ENCODE measurements at regions not wholly inside any gene's neighbourhood (a gene's known extent, or its start where the extent isn't known, plus 50 kb on each side); places are given as distances from the start of the nearest gene placed in this dataset.

DNA sequence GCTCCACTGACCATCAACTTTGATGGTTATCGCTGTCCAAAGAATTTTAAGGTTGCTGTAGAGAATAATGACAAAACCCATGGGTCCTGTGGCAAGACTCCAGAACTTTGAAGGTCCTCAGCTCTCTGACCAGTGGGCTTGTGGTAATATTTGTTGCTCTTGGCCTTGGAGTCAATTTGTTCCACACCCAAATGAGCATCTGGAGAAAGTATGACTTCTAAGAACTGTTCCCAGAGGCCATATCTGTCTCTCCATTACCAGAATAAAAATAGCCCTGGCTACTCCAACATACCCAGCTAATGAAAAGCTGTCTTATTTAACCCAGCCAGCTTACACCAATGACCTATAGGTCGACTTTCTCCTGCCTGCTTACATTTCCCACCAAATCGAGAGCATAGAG is 466.4 kb downstream of the MEIS1 start:
- Histone ChIP-seq H3K27ac (ENCODE audit: low read depth, low read length) (no peak overlapping the region), H3K27me3 (ENCODE audit: insufficient read depth, low read length) (no peaks in the 10 kb centered on the region), H3K36me3 (ENCODE audit: insufficient read depth, low read length) (no peaks in the 10 kb centered on the region), H3K4me1 (ENCODE audit: control insufficient read depth, insufficient read depth, low read length, unreplicated experiment) (peaks cover 14% of the 10 kb centered on the region), H3K4me3 (ENCODE audit: low read depth, low read length) (no peak overlapping the region), H2AFZ (ENCODE audit: low read length, unreplicated experiment) (no peak overlapping the region), H3K79me2 (ENCODE audit: control insufficient read depth, insufficient read depth, low read length, unreplicated experiment) (no peaks in the 10 kb centered on the region)

DNA sequence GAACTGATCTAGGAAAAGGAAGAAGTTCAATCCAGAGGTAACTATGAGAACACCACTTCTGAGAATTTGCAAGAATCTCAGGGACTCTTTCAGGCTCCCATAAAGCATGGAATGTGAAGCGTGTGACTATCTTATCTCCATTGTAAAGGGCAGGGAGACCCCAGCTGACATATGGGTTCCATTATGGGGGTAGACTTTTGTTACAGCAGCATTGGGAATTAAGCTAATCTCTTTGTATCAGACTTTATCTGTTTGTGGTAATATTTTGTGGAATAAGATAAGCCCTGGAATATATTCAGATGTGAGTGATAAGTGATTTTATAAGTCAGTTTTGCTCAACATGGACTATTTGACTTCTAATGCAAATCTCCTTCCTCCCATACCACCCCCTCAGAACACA is 468.3 kb downstream of the MEIS1 start:
- H3K4me1 ChIP-seq (ENCODE audit: control insufficient read depth, insufficient read depth, low read length, unreplicated experiment), result peaks cover under 1% of the 10 kb centered on the region
- no peak overlapping the region for H3K4me3 ChIP-seq (ENCODE audit: low read depth, low read length)
- no peak overlapping the region for H3K27ac ChIP-seq (ENCODE audit: low read depth, low read length)
- no peaks in the 10 kb centered on the region for H3K27me3 ChIP-seq (ENCODE audit: insufficient read depth, low read length)
- no peaks in the 10 kb centered on the region for H3K36me3 ChIP-seq (ENCODE audit: insufficient read depth, low read length)
- no peaks in the 10 kb centered on the region for H3K79me2 ChIP-seq (ENCODE audit: control insufficient read depth, insufficient read depth, low read length, unreplicated experiment)
- no peak overlapping the region for H2AFZ ChIP-seq (ENCODE audit: low read length, unreplicated experiment)

DNA sequence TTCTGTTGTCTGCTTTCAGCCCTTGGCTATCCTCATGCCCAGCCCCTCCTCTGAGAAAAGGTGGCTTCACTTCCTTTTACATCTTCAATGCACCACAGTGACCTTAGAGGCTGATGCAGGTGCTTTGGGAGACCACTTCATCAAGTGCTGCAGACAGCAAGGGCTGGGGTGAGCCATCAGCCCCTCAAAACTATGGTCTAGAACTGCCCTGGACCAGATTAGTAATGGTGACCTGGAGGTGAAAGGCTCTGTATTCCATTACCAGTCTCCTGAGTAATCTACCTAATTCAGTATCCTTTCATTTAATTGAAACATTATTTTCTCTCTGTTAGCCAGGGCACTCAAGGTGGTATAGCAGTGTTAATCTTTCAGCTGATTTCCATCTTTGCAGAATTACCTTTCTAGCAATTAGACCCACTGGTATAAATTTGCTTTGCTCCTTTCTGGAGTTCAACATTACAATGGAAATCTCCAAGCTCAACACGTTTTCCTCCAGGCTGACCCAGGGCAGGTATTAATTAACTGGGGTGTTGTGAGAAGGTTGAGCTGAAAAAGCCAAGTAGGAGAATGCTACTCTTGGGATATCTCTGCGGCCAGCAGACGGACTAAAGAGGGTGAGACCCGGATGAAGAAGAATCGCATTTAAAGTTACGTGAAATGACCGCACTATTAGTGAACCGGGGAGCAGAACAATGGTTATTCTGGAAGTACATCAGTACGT is 469.0 kb downstream of the MEIS1 start:
- Histone ChIP-seq H2AFZ (ENCODE audit: low read length, unreplicated experiment) (no peak overlapping the region), H3K27ac (ENCODE audit: low read depth, low read length) (no peak overlapping the region), H3K36me3 (ENCODE audit: insufficient read depth, low read length) (no peaks in the 10 kb centered on the region), H3K4me3 (ENCODE audit: low read depth, low read length) (no peak overlapping the region), H3K27me3 (ENCODE audit: insufficient read depth, low read length) (no peaks in the 10 kb centered on the region), H3K79me2 (ENCODE audit: control insufficient read depth, insufficient read depth, low read length, unreplicated experiment) (no peaks in the 10 kb centered on the region), H3K4me1 (ENCODE audit: control insufficient read depth, insufficient read depth, low read length, unreplicated experiment) (no peaks in the 10 kb centered on the region)

DNA sequence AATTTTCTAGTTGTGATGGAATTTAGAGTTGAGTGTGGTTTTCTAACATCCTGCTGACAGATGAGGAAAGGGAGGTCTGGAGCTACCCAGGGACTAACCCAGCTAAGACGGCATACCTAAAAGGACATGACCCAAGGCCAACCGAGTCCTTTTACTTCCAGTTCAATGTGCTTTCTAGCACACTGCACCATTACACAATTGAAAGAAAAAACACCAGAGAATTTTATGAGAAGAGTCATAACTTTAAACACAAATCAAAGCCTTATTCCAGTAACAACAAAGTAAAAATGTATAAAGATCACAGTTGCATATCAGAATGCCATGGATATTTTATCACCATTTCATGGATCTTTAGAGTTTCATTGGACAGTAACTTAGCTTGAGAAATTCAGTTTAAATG is 480.3 kb downstream of the MEIS1 start:
- Histone ChIP-seq H3K4me1 (ENCODE audit: control insufficient read depth, insufficient read depth, low read length, unreplicated experiment) (no peaks in the 10 kb centered on the region), H3K27ac (ENCODE audit: low read depth, low read length) (no peak overlapping the region), H3K79me2 (ENCODE audit: control insufficient read depth, insufficient read depth, low read length, unreplicated experiment) (no peaks in the 10 kb centered on the region), H3K36me3 (ENCODE audit: insufficient read depth, low read length) (no peaks in the 10 kb centered on the region), H3K27me3 (ENCODE audit: insufficient read depth, low read length) (no peaks in the 10 kb centered on the region), H3K4me3 (ENCODE audit: low read depth, low read length) (no peak overlapping the region), H2AFZ (ENCODE audit: low read length, unreplicated experiment) (peak overlapping the region; percentile 32)

DNA sequence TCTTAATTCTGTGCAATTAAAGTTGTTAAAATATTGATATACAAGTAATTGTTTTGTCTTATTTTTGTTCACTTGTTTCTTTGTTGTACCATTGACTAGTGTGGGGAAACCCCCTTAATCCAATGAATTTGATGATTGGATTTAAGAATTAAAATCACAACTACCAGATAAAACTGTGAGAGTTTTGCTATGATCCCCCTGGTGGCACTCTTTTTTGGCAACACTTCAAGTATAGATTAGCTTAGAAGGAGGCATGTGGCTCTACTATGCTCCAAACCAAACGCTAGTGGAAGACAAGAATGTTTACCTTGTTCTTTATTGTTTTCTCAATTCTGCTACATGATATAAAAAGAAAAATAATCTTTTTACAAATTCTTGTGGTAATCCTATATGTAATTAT is 477.8 kb upstream of the ETAA1 start:
- H3K4me1 ChIP-seq (ENCODE audit: control insufficient read depth, insufficient read depth, low read length, unreplicated experiment), result peaks cover under 1% of the 10 kb centered on the region
- no peaks in the 10 kb centered on the region for H3K36me3 ChIP-seq (ENCODE audit: insufficient read depth, low read length)
- H3K27me3 ChIP-seq (ENCODE audit: insufficient read depth, low read length), result no peaks in the 10 kb centered on the region
- H3K27ac ChIP-seq (ENCODE audit: low read depth, low read length), result no peak overlapping the region
- no peaks in the 10 kb centered on the region for H3K79me2 ChIP-seq (ENCODE audit: control insufficient read depth, insufficient read depth, low read length, unreplicated experiment)
- H3K4me3 ChIP-seq (ENCODE audit: low read depth, low read length), result no peak overlapping the region
- H2AFZ ChIP-seq (ENCODE audit: low read length, unreplicated experiment), result no peak overlapping the region

DNA sequence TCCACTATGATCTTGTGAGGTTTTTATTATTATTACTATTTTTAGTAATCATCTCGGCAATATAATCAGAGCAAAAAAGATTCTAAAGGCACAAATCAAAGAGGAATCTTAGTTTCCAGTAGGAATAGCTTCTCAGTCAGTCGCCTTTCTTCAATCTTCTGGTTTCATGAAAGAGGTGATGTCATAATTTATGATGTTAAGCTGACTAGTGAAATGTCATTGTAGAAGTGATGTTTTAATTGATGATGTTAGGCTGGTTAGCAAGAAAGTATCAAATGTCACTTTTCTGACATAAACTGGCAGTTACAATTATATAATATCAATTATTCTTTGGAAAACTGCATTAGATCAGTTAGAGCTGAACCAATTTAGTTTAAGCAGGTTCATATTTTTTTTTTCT is 476.7 kb upstream of the ETAA1 start:
- no peaks in the 10 kb centered on the region for H3K79me2 ChIP-seq (ENCODE audit: control insufficient read depth, insufficient read depth, low read length, unreplicated experiment)
- no peak overlapping the region for H3K4me3 ChIP-seq (ENCODE audit: low read depth, low read length)
- H3K36me3 ChIP-seq (ENCODE audit: insufficient read depth, low read length), result no peaks in the 10 kb centered on the region
- no peaks in the 10 kb centered on the region for H3K27me3 ChIP-seq (ENCODE audit: insufficient read depth, low read length)
- no peak overlapping the region for H2AFZ ChIP-seq (ENCODE audit: low read length, unreplicated experiment)
- peaks cover 12% of the 10 kb centered on the region for H3K4me1 ChIP-seq (ENCODE audit: control insufficient read depth, insufficient read depth, low read length, unreplicated experiment)
- no peak overlapping the region for H3K27ac ChIP-seq (ENCODE audit: low read depth, low read length)

DNA sequence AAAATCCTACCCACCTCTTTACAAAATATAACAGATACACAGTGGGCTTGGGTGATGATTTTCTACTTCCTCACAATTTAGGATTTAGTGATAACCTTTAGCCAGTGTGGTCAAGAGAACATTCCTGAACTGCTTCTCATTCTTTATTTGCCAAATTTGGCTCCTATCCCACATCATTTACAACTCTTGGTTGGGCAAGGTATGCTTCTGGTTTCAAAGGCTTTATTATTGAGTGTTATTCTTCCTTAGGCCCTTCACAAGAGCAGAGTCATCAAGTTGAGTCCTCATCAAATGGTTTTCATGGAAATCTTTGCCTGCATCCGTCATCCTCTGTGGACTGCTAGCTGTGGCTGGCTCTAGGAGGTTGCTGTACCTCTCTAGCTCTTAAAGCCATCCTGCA is 472.0 kb upstream of the ETAA1 start:
- H3K79me2 ChIP-seq (ENCODE audit: control insufficient read depth, insufficient read depth, low read length, unreplicated experiment), result no peaks in the 10 kb centered on the region
- H3K27me3 ChIP-seq (ENCODE audit: insufficient read depth, low read length), result no peaks in the 10 kb centered on the region
- no peaks in the 10 kb centered on the region for H3K36me3 ChIP-seq (ENCODE audit: insufficient read depth, low read length)
- no peak overlapping the region for H3K4me3 ChIP-seq (ENCODE audit: low read depth, low read length)
- peaks cover 12% of the 10 kb centered on the region for H3K4me1 ChIP-seq (ENCODE audit: control insufficient read depth, insufficient read depth, low read length, unreplicated experiment)
- no peak overlapping the region for H2AFZ ChIP-seq (ENCODE audit: low read length, unreplicated experiment)
- H3K27ac ChIP-seq (ENCODE audit: low read depth, low read length), result no peak overlapping the region

DNA sequence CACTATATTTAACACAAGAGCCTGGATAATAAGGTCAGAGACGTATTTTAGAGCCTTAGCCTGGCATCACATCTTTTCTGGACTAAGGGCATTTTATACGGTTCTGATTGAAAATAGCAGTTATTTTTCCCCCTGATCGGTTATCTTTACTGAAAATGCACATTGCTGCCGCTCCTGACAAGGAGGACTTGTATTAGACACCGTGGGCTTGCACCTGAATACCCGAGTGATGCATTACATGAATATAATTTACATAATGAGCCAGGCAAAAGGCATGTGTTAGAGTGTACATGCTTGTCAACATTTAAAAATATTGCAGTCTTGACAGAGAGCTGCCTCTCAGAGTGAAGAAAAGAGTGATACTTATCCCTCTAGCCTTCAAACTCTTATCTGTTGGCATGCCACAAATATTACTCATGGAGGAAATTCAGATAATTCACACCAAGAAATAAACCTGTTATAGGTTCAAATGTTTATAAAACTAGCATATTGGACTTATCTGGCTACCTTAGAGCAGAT is 470.5 kb upstream of the ETAA1 start:
- H3K27me3 ChIP-seq (ENCODE audit: insufficient read depth, low read length), result no peaks in the 10 kb centered on the region
- H3K4me1 ChIP-seq (ENCODE audit: control insufficient read depth, insufficient read depth, low read length, unreplicated experiment), result peaks cover 12% of the 10 kb centered on the region
- no peaks in the 10 kb centered on the region for H3K79me2 ChIP-seq (ENCODE audit: control insufficient read depth, insufficient read depth, low read length, unreplicated experiment)
- no peak overlapping the region for H3K4me3 ChIP-seq (ENCODE audit: low read depth, low read length)
- H3K27ac ChIP-seq (ENCODE audit: low read depth, low read length), result no peak overlapping the region
- no peak overlapping the region for H2AFZ ChIP-seq (ENCODE audit: low read length, unreplicated experiment)
- no peaks in the 10 kb centered on the region for H3K36me3 ChIP-seq (ENCODE audit: insufficient read depth, low read length)

DNA sequence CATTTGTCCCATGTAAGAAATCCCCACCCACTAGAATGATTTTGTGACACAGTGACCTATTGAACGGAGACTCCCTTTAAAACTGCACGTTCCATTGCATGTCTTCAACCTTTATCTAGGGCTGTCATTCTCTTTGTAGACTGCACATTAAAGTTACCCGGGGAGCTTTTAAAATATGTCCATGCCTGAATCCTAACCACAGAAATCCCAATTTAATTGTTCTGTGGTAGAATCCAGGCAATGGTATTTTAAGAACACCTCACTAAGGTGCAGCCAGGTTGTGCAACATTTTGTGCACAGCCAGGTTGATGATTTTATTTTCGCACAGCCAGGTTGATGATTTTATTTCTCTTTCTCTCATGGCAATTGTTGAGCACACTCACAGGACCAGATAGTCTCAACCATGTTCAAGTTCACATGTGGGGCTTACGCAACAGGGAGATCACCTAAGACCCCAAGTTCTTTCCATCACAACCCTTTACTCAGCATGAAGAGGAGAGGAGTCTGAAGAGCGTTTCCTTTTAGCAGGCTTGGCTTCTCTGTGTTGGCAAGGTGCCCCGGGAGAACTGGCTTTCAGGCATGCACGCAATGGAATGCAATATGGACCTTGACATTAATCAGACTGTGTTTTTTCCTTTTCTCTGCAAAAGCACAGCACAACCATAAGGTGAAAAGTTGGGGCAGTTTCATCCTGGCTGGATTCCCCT is 467.3 kb upstream of the ETAA1 start:
- Histone ChIP-seq H3K27me3 (ENCODE audit: insufficient read depth, low read length) (no peaks in the 10 kb centered on the region), H3K4me3 (ENCODE audit: low read depth, low read length) (no peak overlapping the region), H3K36me3 (ENCODE audit: insufficient read depth, low read length) (no peaks in the 10 kb centered on the region), H2AFZ (ENCODE audit: low read length, unreplicated experiment) (peak overlapping the region; percentile 17), H3K79me2 (ENCODE audit: control insufficient read depth, insufficient read depth, low read length, unreplicated experiment) (no peaks in the 10 kb centered on the region), H3K27ac (ENCODE audit: low read depth, low read length) (no peak overlapping the region), H3K4me1 (ENCODE audit: control insufficient read depth, insufficient read depth, low read length, unreplicated experiment) (peaks cover 7% of the 10 kb centered on the region)

DNA sequence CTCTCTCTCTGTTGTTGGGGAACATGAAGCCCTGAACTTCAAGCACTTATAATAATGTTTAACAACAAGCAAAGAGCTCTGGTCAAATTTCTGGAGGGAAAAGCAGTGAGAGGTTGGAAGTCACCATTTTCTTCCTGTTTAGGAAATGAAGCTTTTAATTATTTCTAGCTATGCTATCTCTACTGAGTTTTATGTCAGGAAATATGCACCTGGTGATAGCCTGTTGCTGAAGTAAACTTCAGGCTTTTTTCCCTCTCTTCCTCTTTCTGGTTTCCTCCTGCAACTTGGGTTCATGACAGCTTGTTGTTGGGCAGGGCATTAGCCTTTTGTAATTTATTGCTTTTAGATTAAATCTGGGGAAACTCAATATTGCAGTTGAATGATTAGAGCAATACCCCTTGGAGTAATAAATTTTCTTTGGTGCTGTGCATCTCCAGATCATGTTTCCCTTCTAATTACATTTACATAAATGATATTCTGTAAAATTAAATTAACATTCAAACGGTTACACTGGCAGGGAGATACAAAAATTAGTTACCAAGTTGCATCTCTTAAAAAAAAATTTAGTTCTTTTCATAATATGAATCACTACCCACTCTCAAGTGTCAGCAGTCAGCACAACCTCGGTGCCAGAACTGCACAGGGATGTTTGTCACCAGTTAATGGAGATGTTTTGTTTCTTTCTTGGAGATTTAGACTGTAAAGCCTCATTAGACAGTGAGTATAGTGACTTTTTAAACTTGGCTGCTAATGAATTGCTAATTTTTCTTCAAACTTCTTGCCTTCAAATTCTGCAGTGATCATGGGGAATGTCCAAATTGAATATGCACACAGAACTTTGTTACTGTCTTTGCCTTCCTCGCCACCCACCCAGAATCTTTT is 466.6 kb upstream of the ETAA1 start:
- no peaks in the 10 kb centered on the region for H3K36me3 ChIP-seq (ENCODE audit: insufficient read depth, low read length)
- peak overlapping the region; percentile 17 for H2AFZ ChIP-seq (ENCODE audit: low read length, unreplicated experiment)
- H3K79me2 ChIP-seq (ENCODE audit: control insufficient read depth, insufficient read depth, low read length, unreplicated experiment), result no peaks in the 10 kb centered on the region
- H3K27ac ChIP-seq (ENCODE audit: low read depth, low read length), result no peak overlapping the region
- H3K4me3 ChIP-seq (ENCODE audit: low read depth, low read length), result no peak overlapping the region
- H3K4me1 ChIP-seq (ENCODE audit: control insufficient read depth, insufficient read depth, low read length, unreplicated experiment), result no peaks in the 10 kb centered on the region
- no peaks in the 10 kb centered on the region for H3K27me3 ChIP-seq (ENCODE audit: insufficient read depth, low read length)

All from ACC112 (cell line).